GM19043 (cell line): ENCODE measurements at regions not wholly inside any gene's neighbourhood (a gene's known extent, or its start where the extent isn't known, plus 50 kb on each side); places are given as distances from the start of the nearest gene placed in this dataset.

Source experiments
- ATAC-seq: cut with Tn5 transposase; IDR thresholded peaks from one replicate; pipeline ENCODE4 v1.9.1; 2021; ENCODE audit warnings: low read depth; ENCODE audit not compliant: unreplicated experiment

GRCh38 chr3:94179059-94179458, 116.2 kb downstream of the NSUN3 start:
- ATAC-seq = no peak

GRCh38 chr3:94183551-94183950, 120.7 kb downstream of the NSUN3 start:
- no peak for ATAC-seq

DNA sequence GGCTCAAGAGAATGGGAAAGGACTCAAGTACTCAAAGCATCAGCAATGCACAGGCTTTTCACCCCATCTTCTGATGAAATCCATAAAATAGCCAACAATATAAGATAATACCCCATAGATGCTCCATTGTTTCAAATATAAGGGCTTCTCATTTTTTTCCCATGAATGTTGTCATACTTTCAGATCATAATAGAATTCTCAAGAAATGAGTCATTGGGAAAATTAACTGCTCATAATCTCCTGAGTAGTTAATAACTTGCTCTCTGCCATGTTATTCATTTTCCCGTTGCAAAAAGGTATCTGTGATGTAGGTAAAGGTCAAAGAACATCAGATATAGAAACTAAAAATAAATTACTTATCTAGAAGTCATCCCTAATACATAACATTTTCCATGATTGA, 121.9 kb downstream of the NSUN3 start:
- ATAC-seq = no peak

DNA sequence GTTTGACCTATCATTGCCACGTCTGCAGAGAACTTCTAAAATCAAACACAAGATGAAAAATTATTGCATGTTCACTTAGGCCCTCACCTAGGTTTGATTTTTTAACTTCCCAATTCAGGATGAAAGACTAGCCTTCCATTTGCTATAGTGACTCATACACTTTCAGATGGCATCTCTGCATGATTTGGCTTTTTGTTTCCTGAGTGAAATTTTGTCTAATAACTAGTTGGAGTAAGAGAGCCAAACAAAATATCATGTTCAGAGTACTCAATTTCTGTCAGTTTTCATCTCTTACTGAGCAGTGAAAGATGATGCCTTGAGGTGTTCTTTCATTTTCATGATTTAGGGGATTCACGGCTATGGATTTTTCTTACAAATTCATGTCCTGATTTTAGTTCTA, 122.9 kb downstream of the NSUN3 start:
- ATAC-seq = no peak

- no peak for ATAC-seq
These were observed 124.8 kb downstream of the NSUN3 start for GRCh38 chr3:94187697-94188096.

DNA sequence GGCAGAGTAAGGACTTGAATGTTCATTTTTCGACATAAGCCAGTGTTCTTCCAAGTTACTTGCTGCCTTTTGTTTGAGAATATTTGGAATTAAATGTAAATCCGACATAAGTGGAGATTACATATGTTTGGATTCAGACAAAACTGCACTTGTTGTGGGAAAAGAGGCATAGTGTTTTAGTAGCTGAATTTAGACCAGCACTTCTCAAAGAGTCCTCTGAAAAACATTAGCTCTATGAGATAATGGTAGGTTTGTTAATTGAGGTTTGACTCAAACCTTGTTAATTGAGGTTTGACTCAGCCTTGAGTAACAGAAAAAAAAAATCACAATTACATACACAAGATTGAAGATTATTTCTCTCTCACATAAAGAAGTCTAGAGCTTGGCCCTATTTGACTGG, 132.5 kb downstream of the NSUN3 start:
- ATAC-seq = no peak

GRCh38 chr3:94206291-94206690, 143.4 kb downstream of the NSUN3 start:
- no peak for ATAC-seq

GRCh38 chr3:94210256-94210655, 147.4 kb downstream of the NSUN3 start:
- no peak for ATAC-seq

DNA sequence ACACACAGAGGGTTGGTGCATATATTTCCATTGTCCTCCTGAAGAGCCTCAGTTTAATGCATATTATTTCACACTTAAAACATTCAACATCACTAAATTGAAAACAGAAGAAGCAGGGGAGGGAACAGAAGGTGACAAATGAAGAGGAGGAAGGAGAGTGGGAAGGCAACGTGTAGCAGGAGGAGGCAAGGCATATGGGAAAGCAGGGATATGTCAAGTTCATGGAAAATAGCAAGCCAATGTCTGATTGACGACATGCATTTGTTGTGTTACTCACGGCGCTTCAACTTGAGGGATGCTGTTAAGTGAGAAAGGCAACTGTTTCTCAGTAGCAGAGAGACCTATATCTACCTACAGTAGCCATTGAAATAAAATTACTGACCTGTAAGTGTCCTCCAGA, 154.5 kb downstream of the NSUN3 start:
- no peak for ATAC-seq

- no peak for ATAC-seq
These were observed 157.6 kb downstream of the NSUN3 start for GRCh38 chr3:94220426-94220825.

GRCh38 chr3:94221829-94222228, 159.0 kb downstream of the NSUN3 start:
- ATAC-seq = no peak

- ATAC-seq = no peak
These were observed 162.4 kb downstream of the NSUN3 start for GRCh38 chr3:94225148-94225865.

- no peak for ATAC-seq
These were observed 163.2 kb downstream of the NSUN3 start for GRCh38 chr3:94226078-94226477.

DNA sequence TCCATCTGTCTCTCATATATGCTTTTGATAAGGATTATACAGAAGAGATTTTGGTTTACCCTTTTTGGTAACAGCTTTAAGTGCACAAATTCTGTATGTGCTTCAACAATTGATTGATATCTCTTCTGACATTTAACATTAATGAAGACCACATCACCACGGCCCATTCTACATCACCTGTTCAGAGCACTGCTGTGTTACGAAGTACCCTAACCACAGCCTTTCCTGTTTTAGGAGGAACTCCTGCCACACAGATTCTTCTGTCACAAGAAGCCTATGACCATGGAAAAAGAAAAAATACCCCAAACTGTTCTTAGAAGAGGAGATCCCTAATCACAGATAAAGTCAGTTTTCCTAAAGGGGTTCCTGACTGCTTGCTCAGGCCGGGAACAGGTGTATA, 170.1 kb downstream of the NSUN3 start:
- ATAC-seq = no peak

DNA sequence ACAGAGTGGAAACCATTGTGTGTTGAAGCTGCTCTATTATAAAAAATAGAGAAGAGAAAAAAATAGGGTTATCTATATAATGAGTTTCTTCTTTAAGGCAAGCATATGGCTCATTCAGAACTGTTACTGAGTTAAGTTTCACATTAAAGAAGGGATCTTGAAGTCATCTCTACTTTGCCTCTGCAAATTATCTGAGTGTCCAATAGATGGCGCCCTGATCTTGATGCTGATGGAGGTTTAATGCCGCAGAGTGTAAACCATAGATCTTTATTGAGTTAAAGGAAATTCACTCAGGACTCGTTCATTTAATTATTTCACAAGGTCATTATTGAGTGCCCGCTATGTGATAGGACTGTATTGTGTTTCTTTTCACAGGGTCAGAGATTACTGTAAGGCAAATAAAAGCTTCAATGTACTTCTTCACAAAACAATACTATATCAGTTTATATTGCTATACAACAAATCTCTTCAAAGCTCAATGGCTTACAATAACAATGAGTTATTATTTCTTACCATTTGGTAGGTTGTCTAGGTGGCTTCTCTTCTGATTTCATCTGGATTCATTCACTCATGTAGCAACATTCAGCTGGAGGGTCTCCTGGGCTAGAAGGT, 171.4 kb downstream of the NSUN3 start:
- ATAC-seq = no peak

GRCh38 chr3:94241986-94242385, 179.1 kb downstream of the NSUN3 start:
- ATAC-seq = no peak

DNA sequence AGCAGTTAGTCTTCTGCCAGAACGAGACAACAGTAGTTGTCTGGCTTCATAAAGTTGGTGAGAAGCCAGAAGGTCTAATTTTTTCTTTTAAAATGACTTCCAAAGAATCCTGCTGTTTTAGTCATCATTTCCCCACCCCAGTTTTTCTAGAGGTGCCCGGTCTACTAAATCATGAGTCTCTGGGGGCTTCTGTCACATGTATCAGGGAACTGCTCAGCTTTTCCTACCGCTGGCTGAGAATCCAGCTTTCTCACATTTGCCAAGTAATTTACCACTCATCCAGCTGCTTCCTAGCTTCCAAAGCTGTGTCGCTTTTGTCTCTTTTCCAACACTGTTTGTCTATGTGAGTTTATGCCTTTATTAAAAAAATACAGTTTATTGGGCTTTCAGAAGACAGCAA, 183.3 kb downstream of the NSUN3 start:
- no peak for ATAC-seq

- no peak for ATAC-seq
These were observed 185.2 kb downstream of the NSUN3 start for GRCh38 chr3:94248042-94248441.

GRCh38 chr3:94249491-94250079, 186.7 kb downstream of the NSUN3 start:
- peak; percentile 85 for ATAC-seq

GRCh38 chr3:94251566-94251965, 188.7 kb downstream of the NSUN3 start:
- no peak for ATAC-seq

- ATAC-seq = no peak
These were observed 189.5 kb downstream of the NSUN3 start for GRCh38 chr3:94252316-94252715.
